GM18909 (cell line): ENCODE measurements at regions not wholly inside any gene's neighbourhood (a gene's known extent, or its start where the extent isn't known, plus 50 kb on each side); places are given as distances from the start of the nearest gene placed in this dataset.

Source experiments
- ATAC-seq: cut with Tn5 transposase; IDR thresholded peaks from one replicate; pipeline ENCODE4 v1.9.1; 2021; ENCODE audit warnings: mild to moderate bottlenecking; ENCODE audit not compliant: unreplicated experiment, poor library complexity

DNA sequence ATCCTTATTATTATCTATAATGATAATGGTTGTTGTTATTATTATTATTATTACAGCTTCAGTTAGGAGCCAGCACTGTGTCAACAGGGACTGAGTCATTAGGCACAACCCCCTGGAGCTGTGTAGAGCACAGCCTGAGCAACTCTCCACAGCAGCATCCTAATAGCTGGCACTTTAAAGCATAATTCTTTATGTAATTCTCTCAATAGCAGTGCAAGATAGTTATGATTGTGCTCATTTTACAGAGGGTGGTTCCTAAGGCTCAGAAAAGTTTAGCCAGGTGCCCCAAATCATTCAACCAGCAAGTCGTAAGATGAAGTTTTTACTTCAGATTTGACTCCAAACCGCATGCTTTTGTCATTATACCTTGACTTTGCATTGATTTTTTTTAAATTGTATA is 390.3 kb downstream of the ANXA1 start:
- ATAC-seq: no peak

DNA sequence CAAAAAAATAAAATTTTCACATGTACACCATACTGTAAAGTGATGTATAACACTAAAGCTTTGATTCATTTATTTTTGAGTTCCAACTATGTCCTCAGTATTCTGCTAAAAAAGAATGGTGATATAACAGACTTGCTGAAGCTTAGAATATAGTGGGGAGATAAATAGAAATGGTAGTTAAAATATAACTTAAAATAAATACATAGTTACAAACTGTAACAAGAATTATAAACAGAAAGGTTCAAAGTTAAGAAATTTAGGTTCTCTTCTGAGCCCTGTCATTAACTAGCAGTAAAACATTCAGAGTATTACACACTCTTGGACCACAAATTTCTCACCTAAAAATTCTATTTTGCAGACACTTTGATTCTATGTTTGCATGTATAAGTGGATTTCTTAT is 392.1 kb downstream of the ANXA1 start:
- no peak for ATAC-seq

DNA sequence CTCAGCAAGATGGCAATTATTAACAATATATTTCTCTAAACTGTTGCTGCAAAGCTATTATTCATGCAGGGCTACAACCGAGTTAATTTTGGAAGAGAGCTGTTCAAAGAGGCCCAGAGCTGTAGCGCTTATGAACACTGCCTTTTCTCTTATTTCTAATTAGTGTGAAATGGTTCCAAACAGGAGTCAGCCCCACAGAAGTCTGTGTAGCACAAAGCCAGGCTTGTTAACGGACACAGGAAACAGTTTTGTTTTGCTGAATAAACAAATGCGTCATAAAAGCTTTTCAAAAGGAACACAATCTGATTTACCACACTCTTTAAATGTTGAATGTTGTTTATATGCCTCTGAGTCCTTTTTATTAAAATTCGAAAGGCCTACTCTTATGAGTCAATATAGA is 396.5 kb downstream of the ANXA1 start:
- no peak for ATAC-seq

DNA sequence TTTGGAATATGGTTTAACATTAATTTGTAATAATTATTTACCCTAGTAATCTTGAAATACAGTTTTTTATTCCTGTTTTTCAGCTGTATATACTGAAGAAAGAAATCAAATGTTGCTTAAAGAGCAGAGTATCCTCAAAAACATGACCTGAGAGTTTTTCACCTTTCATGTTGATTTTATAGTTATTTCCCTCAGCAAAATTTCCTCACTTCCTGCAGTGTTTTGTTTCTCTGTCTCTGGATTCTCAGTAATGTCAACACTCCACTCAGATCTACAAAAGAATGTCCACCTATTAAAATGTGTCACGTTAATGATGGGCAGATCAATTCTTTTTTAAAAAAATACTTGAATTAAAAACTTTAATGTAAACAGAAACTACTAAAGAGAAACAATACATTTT is 398.3 kb downstream of the ANXA1 start:
- ATAC-seq: no peak

DNA sequence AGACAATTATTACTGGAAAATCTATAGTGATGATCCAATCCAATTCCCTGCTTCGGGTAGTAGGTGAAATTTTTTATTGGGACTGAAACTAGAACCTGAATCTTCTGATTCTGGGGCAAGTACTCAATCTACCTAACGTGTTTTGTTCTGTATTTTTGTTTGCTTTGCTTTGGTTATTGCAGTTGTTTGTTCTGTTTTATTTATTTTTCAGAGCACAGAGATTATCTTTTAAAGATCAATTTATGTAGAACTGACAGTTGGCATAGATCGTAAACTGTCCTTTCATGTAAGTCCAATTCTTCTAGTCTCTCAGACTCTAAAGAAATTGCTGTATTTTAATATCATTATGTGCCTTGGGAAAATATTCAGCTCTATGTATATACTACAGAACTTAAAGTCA is 401.6 kb downstream of the ANXA1 start:
- no peak for ATAC-seq

DNA sequence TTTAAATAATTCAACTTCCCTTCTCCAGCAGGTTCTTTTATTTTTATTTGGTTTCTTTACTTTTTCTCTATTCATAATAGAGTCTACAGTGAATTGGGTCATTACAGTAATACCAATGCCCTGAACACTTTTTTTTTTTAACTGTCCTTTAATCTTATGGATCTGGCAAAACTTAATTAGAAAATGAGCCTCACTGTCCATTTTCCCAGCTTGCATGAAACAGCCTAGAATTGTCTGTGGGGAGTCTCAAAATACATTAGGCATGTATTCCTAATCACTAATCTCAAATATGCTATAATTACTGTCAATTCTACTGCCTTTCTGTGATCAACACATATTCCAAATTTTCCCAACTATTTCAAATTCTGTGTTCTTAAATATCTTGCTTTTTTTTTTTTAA is 406.8 kb downstream of the ANXA1 start:
- ATAC-seq: no peak

DNA sequence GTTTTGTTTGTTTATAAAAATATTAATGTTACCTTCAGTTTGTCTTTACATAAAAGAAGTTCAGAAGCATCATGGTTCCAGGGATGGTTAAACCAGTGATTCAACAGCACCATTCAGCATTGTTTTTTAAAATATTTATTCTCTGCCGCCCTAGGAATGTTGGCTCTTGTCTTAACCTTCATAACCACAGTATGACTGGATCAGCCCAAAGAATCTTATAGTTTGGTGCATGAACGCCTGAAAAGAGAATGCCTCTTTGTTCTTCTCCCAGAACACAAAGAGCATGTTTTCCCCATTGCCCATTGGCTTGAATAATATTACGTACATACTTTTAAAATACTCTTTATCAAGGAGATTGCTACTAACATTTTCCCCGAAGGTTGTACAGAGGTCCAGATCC is 413.4 kb downstream of the ANXA1 start:
- ATAC-seq: no peak

DNA sequence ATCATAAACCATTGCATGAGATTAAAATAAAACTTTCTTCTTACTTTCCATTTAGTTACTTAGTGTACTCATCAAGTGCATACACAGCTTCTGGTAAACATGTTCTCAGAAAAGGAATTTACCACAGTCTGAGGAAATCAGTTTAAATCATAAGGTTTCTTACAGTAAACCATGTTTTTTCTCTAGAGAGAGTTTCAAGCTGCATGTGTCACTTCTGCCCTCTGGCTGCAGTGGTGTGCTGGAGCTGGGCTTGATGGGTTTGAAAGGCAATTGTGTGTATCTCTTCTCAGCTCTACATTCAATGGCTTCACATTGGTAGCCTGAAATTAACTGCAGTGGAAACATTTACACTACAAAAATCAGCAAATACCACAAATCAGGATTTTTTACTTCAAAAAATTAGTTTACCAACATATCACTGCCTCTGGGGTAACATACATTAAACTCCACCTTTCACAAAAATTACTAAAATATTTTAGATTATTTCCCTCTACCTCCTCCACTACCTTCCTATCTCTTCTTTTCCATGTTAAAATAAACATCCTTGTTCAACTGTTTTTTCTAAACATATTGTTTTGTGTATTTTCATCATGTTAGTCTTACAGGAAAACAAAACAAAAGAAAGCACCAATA is 414.3 kb downstream of the ANXA1 start:
- ATAC-seq: peak; percentile 50

DNA sequence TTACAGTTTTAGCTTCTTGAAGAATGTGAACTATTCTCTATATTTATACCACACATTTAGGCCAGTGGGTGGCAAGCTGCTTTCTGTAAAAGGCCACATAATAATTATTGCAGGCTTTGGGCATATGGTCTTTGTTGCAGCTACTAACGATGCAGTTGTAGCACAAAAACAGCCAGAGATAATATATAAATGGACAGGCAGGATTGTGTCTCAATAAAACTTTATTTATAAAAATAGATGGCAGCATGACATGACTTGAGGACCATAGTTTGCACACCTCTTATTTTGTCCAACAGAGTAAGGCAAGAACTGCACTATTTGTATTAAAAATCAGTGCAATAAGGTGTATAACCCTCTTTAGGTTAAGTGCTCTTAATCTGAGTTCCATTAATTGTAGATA is 415.0 kb downstream of the ANXA1 start:
- ATAC-seq: no peak

DNA sequence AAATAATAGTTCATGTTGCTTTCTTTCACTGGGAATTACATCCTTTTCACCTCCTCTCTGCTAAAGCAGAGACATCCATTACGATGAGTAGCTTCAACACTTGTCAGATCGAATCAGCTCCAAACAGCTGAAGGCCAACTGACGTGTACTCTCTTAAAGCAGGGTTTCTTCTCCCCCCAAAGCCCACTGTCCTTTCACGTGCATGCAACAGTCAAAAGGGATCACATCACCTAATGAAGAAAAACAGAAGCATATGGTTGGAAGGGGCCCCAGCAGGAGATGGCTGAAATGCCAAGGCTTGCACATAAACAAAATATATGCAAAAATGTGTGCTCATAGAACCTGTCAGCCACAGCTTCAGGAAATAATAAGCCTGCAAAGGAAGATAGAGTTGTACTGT is 421.6 kb downstream of the ANXA1 start:
- ATAC-seq: no peak

DNA sequence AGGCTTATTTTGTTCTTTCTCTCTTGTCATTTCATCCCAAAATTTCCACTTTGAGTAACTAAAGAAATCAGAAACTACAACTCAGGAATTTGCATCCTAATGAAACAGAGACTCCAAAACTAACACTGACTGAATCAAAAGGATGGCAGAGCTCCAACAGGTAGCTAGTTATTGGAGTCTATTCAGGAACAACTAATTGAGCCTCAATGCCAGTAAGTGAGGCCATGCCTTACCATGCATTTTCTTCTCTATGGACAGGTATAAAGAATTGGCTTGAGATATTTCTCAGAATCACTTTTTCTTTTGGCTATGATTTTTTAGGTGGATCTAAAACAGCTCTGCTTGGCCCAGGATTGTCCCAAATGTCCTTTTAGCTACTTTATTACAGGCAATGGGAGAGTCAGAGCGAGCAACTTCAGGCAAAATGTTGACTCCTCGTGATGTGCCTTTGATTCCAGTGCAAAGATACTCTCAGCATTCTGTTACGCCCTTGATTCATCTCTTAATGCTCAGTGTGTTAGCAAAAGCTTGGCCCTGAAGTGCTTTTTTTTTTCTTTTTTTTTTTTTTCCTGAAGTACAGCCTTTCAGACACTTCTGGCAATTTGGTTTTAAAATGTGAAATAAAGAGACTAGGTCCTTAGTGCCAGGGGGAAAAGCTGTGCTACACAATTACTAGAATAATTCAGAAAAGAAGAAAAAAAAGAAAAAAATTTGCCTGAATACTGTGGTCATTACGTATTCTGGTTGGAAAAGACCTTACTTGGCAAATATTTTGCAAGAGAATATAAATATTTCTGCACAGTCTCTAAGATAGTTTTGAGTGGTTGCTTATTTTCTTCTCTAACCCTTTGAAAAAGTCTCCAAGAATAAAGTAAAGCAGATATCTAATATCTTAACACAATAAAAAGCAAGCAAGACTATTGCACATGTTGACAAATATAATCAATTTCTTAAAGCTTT is 423.7 kb downstream of the ANXA1 start:
- no peak for ATAC-seq

DNA sequence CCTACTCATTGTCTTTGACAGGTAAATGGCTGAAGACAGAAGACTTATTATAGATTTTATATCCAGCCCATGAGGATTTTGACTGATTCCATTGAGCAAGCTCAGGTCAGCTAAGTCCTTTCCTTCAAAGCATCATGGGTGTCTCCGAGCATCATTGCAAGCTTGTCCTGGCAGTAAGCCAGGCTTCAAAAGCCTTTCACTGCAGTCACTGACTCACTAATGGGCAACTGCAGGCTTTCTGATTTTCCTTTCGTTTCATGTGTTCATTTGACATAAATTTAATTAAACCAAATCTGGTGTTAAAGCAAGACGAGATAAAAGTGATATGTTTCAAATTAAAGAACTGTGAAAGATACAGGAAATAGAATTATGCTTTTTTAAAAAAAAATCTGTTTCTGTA is 426.2 kb downstream of the ANXA1 start:
- no peak for ATAC-seq

DNA sequence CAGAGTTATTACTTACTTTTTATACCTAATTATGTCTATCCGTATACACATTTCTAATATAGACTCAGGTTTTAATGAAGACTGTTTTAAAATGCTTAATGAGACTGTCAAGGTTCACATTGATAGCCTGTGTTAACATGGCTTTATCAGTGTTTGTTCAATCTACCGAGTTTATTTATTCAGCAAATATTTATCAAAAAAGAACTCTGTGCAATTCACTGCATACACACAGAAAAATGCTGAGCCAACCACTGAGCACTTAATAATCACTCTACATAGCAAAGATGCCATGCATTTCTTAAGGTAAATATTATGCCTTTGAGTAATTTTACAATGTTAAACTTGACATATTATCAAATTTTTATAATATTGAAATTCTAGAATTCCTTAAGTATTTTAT is 428.2 kb downstream of the ANXA1 start:
- no peak for ATAC-seq

DNA sequence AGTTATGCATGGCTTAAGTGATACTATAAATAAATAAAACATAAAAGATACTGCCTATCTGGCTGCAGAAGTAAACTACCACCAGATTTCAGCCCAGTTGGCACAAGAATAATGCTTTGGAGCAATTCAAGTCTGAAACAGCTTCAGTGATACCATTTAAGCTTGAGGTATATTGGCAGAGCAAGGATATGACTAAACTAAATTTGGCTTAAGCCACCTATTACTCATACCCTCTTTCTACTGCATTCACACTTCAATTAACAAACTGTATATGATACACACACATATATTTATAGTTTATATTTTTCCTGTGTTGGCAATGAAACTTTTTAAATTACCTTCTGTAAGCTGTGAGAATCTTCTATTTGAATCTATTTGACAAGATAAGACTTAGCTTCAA is 431.9 kb downstream of the ANXA1 start:
- ATAC-seq: no peak

DNA sequence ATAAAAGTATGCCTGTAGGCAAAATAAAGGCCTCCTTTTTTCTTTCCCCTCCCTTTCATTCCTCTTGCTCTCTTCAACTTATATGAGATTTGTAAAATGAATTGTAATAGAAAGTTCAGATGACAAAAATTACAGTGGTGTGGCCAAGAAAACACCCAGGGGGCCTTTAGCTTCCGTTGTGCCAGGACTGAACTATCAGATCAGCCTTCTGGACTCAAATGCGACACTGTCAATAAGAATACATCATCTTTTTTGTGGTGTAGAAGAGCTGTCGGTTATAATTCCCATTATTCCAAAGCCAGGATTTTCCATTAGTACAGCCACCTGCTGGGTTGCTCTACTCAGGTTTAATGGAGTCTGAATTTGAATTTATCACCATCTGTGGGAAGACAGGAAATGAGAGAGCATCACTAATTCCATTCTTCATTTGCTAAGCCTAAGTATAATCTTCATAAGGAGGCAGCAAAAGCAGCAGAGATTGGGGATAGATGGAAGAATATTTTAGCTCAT is 443.4 kb downstream of the ANXA1 start:
- ATAC-seq: no peak

DNA sequence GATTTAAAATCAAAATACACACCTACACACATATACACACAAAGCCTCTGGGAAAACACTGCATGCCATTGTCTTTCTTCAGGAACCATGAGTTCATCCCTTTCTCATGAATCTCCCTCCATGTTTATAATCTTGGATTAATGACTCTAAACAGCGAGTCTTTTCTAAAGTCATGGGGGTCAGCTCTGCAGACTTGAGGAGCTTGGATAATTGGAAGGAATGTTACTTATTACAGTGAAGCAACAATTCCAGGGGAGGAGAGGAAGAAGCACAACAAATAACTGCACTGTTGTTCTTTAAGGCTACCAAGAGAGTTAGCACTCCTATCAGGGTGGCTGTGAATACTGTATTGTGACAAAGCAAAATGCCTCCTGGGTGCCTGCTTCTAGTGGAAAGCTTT is 444.7 kb downstream of the ANXA1 start:
- ATAC-seq: no peak

DNA sequence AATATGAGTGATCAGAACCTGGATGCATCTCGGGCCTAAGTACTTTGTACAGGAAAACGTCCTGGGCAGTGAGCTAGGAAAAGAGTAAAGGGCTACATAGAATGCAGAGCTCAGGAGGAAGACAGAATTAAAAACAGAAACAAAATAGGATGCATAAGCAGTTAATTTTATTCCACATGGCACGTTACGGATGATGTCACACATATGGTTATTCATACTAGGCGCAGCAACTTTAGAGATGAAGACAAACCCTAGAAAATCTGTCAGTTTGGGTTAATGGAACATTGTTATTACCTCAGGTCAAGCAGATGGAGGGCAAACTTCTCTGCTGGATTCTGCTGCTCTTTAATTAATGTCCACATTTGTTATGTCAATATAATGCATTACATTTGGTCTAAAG is 445.4 kb downstream of the ANXA1 start:
- no peak for ATAC-seq

DNA sequence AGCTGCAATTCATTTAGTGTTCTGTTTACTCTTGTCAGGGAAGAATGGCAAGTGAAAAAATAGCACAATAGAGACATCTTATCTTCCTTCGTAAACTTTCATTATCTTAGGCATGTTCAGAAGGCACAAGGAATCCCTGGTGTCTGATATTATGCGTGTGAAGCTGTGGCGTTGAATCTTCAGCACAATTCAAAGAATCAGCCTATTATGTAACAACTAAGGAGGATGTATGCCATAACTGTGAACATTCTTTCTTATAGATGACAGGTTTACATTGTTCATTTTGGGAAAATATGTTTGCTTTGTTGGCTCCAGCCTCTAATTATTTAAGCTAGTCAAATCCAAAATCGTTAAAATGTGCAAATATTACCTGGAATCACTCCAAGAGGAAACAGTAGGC is 446.1 kb downstream of the ANXA1 start:
- ATAC-seq: no peak

DNA sequence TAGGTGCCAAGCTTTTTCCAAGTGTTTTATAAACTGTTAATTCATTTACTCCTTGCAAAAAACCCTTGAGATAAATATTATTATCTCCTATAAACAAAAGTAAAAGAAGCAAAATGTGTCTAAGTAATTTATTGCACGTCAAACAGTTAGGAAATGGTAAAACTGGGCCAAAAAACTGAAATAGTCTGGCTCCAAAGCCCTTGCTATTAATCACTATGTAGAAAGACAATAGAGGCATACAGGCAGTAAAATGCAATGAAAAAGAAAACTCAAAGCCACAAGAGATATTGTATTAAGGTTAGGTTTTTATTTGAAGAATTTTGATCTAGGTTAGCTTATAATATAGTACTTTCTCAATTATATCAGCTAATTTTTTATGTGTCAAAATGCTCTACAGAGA is 457.7 kb downstream of the ANXA1 start:
- ATAC-seq: no peak

DNA sequence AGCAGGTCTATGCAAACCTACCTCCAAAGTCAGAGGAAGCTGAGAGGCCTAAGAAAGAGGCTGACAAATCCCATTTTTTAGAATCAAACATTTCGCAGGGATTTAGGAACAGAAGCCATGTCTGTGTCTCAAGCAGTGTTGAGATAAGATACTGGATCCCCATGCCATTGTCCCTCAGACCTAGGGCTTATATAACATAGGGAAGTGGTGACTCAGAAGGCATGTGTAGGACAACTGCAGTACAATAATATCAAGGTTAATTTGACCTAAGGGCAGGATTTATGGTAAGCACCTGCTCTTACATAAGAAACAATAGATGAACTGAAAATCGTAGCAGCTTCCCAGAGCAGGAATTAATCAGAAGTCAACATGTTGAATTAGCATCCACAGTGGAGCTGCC is 459.4 kb downstream of the ANXA1 start:
- no peak for ATAC-seq

DNA sequence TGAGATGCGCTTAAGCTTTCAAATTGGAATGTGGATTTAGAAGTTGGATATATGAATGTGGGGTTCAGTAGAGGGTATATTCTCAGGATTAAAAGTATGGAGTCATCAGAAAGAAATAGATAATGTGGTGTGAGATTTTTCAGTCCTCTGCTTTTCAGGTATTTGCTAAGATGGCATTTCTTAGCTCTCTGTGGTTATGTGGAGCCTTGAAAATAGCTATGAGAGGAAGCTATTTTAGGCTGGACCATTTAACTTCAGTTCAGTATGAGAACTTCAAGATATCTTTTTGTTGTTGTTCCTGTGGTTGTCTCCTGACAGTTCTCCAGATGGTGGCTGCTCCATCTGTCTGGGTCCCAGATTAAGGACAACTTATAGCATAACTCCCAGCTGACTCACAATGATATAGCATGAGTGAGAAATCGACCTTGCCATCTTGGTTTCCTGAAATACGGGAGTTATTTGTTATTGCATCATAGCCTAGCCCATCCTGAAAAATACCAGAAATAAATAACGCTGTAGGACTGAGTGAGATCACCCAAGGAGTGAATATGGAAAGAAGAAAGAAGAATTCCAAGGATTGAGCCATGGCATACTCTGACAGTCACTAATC is 461.5 kb downstream of the ANXA1 start:
- ATAC-seq: no peak
